C4-2B (cell line): ENCODE measurements at regions not wholly inside any gene's neighbourhood (a gene's known extent, or its start where the extent isn't known, plus 50 kb on each side); places are given as distances from the start of the nearest gene placed in this dataset.

Source experiments
- CTCF ChIP-seq: fragments of 450-650 bp; conservative IDR thresholded peaks from 2 replicates; pipeline ENCODE4 v1.5.1; 2017; ENCODE audit warnings: mild to moderate bottlenecking
- ZFX ChIP-seq: fragments of 450-650 bp; IDR thresholded peaks from 2 replicates; pipeline ENCODE4 v1.6.1; 2017

GRCh38 chr4:176435901-176436292, 116.1 kb downstream of the SPCS3 start:
- no peak for TF ChIP-seq CTCF
- TF ChIP-seq ZFX: no peak
